ENCODE measurements at regions not wholly inside any gene's neighbourhood (a gene's known extent, or its start where the extent isn't known, plus 50 kb on each side); places are given as distances from the start of the nearest gene placed in this dataset.

DNA sequence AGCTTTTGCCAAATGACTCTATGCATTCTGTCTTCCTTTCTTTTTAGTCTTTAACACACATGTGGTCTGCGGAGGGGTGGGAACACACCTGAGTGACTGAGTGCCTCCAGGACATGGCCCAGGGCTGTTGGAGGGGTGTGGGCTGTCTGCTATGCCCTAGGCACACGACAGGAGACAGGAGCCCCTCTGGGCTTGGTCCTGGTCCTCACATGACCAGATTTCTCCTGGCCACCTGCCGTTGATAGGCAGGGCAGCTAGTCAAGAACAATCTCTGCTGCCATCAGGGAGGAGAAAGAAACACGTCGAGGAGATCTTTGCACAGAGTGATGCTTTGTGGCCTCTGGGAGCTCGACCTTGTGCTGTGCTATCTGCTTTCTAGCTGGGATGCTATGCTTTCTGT is 176.6 kb downstream of the KLF13 start (continued):
- TF ChIP-seq, protein P1, sequence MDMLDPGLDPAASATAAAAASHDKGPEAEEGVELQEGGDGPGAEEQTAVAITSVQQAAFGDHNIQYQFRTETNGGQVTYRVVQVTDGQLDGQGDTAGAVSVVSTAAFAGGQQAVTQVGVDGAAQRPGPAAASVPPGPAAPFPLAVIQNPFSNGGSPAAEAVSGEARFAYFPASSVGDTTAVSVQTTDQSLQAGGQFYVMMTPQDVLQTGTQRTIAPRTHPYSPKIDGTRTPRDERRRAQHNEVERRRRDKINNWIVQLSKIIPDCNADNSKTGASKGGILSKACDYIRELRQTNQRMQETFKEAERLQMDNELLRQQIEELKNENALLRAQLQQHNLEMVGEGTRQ (IDR thresholded peaks at IDR 0.05; ENCODE audit: borderline replicate concordance, low read depth, low read length), result no peak
- TF ChIP-seq MLLT1 (IDR thresholded peaks at IDR 0.05) (no peak), IKZF2 (IDR thresholded peaks at IDR 0.05) (no peak)

DNA sequence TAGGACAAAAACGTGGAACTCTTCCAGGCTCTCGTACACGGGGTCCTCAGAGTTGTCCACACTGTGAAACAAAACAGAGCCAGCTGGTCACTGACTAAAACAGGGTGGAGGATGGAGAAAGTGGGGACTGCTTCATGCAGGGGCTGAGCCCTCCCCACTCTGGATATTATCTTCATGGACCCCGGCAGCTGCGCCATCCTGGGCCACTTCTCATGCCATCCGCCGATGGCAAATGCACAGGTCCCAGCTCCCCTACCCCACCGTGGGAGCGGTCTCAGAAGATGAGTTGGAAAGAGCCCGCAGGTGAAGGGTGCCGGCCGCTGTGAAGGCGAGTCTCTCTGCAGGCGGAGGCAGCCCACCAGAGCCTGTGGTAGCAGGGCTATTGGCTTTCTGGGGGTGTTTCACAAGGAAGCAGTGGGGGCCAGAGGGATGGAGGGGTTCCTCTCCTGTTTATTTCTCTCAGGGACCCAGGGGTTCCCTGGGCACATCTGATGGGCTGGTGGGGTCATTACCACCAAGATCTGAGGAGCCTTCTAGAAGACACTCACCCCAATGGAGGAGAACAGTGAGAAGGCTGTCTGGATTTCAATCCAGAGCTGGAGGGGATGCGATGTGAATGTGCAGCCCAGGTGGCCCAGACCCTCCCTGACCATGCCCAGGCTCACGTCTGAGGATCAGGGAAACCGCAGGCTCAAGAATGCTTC is 177.3 kb downstream of the KLF13 start:
- Histone ChIP-seq H4K20me1 (ENCODE audit: control insufficient read depth, insufficient read depth) (no peaks in the 10 kb centered on the region), H3K4me2 (ENCODE audit: control insufficient read depth, insufficient read depth) (no peak overlapping the region), H3K9me3 (replicated peaks; ENCODE audit: control insufficient read depth, insufficient read depth, low read length) (no peaks in the 10 kb centered on the region; the same call in 2 of the 3 replicates), H3K27ac (ENCODE audit: control insufficient read depth, insufficient read depth) (no peak overlapping the region), H3K27me3 (replicated peaks in 1 of 2; ENCODE audit: control insufficient read depth in 2 of 2, insufficient read depth in 2 of 2, low read length in 1 of 2) (no peaks in the 10 kb centered on the region; a peak in 1 of 4 replicates), H2AFZ (ENCODE audit: control insufficient read depth, low read depth, low read length) (no peak overlapping the region), H3K9ac (ENCODE audit: control insufficient read depth, insufficient read depth, low read length) (no peak overlapping the region), H3K36me3 (ENCODE audit: control insufficient read depth in 2 of 2, insufficient read depth in 2 of 2, low read length in 1 of 2) (no peaks in the 10 kb centered on the region), H3K4me3 (no peak overlapping the region), H3K4me1 (ENCODE audit: control insufficient read depth, insufficient read depth, low read length) (peaks cover 4% of the 10 kb centered on the region), H3K79me2 (ENCODE audit: control insufficient read depth, insufficient read depth, low read length) (no peaks in the 10 kb centered on the region)
- in situ Hi-C loops (cut with MboI), result no loop called here
- FAIRE-seq, result no peak
- intact Hi-C loops (cut with micrococcal nuclease; ENCODE audit: unreplicated experiment), result no loop called here
- ChIA-PET SMC1A (ENCODE audit: uncharacterized antibody, unreplicated experiment) (no interaction called here), CTCF (interaction anchor here (1.6 kb wide), 2 partner anchors 9 to 15 kb away, joined by 5 read pairs; no protein-coding TSS in a partner anchor), POLR2A (no interaction called here), RAD21 (ENCODE audit: unreplicated experiment) (no interaction called here)
- no TSS peak for BruUV-seq (replicated peaks)
- DNase-seq (ENCODE audit: low read depth, low spot score), result no peak
- ATAC-seq, result no peak
- 59% methylated on average over 17 of the region's 17 CpGs for WGBS (ENCODE audit: insufficient coverage, insufficient replicate concordance, low lambda C conversion rate, missing lambda C conversion rate)
- TF ChIP-seq MEF2A (IDR thresholded peaks at IDR 0.05; ENCODE audit: insufficient read depth, low read depth, low read length) (no peak), IKZF2 (IDR thresholded peaks at IDR 0.05) (no peak), FOS (IDR thresholded peaks at IDR 0.05; ENCODE audit: borderline replicate concordance, extremely low read depth, insufficient read length) (no peak), CEBPZ (IDR thresholded peaks at IDR 0.05; ENCODE audit: low read depth, low read length) (no peak), E2F8 (IDR thresholded peaks at IDR 0.05; ENCODE audit: low read depth, partially characterized antibody) (no peak), KDM1A (IDR thresholded peaks at IDR 0.05; ENCODE audit: borderline replicate concordance) (no peak)
- TF ChIP-seq, protein P1 (IDR thresholded peaks at IDR 0.05; ENCODE audit: borderline replicate concordance, low read depth, low read length), result no peak
- TF ChIP-seq, protein P2, sequence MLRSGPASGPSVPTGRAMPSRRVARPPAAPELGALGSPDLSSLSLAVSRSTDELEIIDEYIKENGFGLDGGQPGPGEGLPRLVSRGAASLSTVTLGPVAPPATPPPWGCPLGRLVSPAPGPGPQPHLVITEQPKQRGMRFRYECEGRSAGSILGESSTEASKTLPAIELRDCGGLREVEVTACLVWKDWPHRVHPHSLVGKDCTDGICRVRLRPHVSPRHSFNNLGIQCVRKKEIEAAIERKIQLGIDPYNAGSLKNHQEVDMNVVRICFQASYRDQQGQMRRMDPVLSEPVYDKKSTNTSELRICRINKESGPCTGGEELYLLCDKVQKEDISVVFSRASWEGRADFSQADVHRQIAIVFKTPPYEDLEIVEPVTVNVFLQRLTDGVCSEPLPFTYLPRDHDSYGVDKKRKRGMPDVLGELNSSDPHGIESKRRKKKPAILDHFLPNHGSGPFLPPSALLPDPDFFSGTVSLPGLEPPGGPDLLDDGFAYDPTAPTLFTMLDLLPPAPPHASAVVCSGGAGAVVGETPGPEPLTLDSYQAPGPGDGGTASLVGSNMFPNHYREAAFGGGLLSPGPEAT (IDR thresholded peaks at IDR 0.05; ENCODE audit: low read depth), result no peak

Data from GM12878 (cell line).